HT-29 (cell line): ENCODE measurements at regions not wholly inside any gene's neighbourhood (a gene's known extent, or its start where the extent isn't known, plus 50 kb on each side); places are given as distances from the start of the nearest gene placed in this dataset.
"Not testable (repeated sequence)": the region's sequence is repeated elsewhere in the genome, so short reads cannot be mapped to it uniquely, and the experiment has no call there.

Experiments used
- DNase-seq: peaks from one replicate; pipeline ENCODE4 v3.0.0-alpha.2; 2015; ENCODE audit warnings: low spot score

DNA sequence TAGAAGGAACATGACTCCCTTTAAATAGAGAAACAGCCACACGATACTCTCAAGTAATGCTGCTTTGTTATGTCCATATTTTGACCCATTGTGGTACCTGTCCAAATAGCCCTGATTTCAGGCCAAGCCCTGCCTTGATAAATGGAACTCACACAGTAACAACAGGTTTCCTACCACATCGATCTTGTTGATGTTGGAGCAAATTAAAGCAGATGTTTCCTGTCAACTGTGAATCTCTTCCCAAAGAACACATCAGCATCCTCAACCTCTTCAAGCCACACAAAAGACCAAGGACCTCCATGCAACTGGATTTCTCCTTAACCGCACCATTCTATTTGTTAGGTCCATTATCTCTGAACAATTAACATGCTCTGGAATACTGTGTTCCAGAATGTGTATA lies 109.5 kb downstream of the FOXD4L6 start:
- DNase-seq = not testable (repeated sequence)

DNA sequence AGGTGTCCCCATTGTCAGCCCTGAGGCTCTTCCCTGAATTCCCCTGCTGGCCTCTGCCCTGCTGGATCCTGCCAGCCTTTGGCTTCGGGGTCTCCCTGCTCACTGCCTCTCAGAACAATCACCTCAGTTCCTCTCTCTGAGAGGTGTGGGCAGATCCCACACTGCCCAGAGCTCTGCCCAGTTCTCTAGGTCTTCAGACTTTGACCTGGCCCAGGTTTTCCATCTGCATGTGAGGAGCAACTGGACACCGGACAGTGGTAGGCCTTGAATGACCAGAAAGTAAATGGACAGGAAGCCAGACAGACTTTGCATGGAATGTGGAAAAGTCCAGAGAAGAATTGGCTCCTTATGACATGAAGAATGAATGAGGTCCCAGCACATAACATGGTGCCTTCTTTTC lies 111.8 kb downstream of the FOXD4L6 start:
- not testable (repeated sequence) for DNase-seq

DNA sequence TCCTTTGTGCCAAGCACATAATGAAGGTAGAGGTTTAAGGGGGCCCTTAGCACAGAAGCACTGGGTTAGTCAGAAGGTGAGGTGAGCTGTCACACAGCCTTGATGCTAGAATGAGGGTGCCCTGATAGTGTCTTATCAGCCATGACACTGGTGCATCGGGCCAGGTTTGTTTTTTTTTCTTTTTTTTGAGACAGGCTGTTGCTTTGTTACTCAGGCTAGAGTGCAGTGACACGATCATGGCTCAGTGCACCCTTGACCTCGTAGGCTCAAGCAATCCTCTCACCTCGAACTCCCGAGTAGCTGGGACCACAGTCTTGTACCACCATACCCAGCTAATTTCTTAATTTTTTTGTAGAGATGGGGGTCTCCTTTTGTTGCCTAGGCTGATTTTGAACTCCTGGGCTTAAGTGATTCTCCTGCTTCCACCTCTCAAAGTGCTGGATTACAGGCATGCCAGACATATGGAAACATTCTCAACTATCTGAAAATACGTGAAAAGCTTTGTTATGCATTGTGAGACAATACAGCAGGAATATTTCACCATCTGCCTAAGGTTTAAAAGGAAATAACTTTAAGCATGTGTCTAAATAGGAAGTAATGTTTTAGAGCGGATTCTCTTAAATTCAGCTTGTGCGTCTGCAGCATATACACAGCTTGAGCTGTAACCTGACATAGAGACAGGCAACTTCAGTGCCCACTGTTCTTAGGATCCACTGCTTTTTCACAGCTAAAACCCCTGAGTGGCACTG lies 128.4 kb downstream of the FOXD4L6 start:
- not testable (repeated sequence) for DNase-seq

DNA sequence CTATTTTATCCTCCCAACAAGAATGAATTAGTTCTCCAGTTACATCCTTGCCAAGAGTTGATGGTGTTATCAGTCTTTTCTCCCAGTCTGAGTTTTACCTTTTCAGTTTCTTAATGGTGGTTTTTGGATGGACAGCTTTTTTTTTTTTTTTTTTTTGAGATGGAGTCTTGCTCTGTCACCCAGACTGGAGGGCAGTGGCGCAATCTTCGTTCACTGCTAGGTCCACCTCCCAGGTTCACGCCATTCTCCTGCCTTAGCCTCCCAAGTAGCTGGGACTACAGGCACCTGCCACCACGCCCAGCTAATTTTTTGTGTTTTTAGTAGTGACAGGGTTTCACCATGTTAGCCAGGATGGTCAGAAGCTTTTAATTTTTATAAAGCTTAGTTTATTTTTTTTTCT lies 133.0 kb downstream of the FOXD4L6 start:
- not testable (repeated sequence) for DNase-seq

DNA sequence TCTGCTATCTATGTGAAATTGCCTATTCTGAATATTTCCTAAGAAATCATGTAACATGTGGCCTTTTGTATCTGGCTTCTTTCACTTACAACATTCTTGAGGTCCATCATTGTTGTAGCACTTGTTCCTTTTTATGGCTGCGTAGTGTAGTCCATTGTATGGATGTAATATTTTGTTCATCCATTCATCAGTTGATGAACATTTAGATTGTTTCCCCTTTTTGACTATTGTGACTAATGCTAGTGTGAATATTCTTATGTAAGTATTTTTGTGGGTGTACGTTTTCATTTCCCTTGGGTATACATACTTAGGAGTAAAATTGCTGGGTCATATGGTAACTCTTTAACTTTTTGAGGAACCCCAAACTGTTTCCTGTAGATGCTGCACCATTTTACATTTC lies 134.6 kb downstream of the FOXD4L6 start:
- not testable (repeated sequence) for DNase-seq

DNA sequence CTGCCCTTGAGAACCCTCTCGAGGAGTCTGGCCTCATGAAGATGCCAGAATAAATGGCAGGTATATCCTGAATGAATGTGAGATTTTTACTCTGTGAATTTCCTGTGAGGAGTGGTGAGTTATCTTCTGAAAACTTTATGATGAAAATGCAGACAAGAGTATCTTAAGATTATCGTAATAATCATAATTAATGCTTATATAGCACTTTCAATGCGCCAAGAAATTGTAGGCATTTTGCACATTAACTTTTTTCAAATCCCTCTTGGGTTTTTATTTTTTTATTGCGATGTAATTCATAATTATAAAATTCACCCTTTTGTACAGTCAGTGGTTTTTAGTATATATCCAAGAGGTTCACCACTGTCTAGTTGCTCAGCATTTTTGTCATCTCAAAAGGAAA lies 135.1 kb downstream of the FOXD4L6 start:
- not testable (repeated sequence) for DNase-seq

DNA sequence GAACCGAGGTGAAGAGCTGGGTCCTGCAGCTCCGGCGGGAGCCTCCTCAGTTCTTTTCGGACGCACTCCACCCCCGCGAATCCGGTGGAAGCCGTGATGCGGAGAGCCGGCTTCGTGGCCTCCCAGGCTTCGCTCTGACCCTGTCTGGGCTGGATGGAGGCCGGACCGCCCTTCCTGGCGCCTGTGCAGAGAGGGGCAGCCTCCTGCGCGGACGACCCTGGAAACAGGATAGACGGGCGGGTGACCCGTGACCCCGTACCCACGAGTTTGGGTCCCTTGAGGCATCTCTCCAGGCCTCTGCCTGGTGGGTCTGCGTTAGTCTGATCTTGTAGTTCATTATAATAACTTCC lies 136.0 kb downstream of the FOXD4L6 start:
- DNase-seq = not testable (repeated sequence)

DNA sequence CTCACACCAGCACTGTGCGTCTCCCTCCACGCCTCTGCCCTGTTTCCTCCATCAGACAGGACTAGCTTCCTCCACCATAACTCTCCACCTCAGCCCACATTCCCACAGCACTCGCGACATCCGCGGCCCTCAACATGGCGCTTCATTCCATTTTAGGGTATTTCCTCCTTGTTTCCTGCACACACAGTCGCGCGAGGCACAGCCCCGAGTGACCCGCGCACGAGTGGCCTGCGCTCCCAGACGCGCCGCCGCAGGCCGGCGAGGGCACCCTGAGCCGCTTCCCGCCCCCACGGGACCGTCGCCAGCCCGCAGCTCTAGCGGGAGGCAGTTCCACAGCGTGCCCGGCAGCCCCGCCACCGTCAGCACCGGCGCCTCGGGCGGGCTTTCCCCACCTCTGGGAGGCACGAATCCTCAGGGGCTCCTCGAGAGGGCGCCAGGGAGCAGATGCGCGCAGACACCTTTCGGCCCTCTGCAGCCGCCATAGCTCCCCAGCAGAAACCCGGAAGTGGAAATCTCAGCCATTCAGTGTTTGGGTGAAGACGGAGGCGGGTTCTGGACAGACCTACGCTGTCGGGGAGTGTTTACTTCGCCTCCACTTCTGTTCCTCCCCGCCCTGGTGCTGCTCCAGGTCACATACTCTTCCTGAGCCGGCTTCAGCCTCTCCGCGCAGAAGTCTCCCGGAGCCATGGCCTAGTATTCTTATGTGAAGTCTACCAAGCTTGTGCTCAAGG lies 136.6 kb downstream of the FOXD4L6 start:
- peak; percentile 94 for DNase-seq

DNA sequence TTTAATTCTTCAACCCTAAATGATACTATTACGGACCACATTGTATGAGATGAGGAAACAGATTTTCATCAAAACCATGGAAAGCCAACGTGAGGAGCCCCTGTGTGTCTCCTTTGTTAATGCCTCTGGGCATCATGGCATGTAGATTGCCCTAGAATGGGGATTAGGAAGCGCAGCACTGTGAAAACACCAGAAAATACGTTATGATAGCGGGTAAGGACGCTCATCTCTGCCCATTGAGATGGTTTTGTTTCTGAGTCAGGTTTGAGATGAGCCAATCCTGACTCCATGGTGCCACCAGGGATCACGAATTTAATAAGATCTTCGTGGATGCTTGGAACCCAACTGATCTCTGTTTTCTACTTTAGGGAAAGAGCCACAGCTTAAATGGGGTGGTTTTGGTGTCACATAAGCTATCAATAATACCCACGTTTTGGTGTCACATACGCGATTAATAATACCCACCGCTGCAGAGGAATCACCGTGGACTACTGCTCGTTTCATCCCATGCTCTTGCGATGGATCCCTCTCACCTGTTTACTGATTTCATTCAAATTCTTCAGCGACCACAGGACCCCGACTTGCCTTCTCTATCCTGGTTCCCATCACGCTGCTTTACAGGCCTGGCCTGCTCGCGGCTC lies 137.3 kb downstream of the FOXD4L6 start:
- peak; percentile 4 for DNase-seq

DNA sequence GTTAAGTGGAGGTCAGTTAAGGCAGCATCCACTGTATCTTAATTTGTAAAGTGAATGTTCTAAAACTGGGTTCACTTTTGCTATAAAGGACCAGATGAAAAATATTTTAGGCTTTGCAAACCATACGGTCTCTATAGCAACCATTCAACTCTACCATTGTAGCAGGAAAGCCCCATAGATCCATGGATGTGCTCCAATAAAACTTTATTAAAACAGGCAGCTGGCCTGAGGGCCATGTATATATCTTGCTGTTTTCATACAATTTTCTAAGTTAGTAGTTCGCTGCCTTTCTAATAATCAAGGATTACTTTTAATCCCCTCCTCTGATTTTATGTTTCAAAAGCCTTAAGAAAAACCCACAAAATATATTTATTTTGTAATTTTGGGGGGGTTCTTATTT lies 142.1 kb downstream of the FOXD4L6 start:
- not testable (repeated sequence) for DNase-seq

DNA sequence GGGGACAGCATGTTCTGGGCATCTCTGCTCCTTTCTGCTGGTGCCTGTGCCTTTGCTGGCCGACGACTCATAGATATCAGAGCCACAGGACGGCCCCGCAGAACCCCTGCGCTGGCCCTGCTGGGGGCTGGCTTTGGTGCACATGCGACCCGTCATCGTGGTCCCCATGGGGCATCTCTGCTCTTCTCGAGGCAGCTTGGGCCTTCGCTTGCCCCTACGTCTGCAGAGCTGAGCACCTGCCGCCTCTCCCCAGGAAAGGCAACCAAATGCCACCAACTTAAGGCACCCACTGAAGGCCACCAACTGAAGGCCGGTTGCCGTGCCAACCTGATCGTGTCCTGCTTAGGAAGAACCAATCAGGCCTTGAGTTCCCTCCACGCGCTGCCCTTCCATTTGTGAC lies 153.1 kb downstream of the FOXD4L6 start:
- not testable (repeated sequence) for DNase-seq

DNA sequence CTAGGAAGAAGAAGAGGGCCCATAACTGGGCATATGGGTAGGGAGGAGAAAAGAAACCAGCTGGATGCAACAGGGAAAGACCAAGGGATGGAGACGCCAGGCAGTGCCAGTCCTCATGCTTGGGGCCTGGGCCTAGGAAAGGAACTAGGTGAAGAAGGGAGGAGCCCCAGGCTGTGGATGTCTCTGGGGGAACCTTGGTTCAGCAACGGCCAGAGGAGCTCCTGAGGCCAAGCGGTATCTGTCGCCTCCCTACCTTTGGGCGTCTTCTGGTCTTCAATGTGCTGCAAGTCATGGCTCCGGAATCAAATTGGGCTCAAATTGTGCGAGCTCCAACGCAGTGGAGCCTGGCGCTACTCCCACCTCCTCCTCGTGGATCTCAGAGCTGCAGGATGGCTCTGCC lies 153.6 kb downstream of the FOXD4L6 start:
- DNase-seq = not testable (repeated sequence)

DNA sequence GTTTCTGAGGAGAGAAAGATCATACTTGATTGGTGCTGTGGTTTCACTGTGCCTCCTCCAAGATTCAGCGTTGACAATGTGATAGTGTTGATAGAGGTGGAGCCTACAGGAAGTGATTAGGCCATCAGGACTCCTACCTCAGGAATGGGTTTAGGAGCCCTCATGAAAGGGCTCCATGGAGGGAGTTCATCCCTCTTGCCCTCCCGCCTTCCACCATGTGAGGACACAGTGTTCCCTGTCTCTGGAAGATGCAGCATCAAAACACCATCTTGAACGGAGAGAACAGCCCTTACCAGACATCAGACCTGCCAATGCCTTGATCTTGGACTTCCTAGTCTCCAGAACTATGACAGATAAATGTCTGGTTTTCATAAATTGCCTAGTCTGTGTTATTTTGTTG lies 156.7 kb downstream of the FOXD4L6 start:
- not testable (repeated sequence) for DNase-seq

DNA sequence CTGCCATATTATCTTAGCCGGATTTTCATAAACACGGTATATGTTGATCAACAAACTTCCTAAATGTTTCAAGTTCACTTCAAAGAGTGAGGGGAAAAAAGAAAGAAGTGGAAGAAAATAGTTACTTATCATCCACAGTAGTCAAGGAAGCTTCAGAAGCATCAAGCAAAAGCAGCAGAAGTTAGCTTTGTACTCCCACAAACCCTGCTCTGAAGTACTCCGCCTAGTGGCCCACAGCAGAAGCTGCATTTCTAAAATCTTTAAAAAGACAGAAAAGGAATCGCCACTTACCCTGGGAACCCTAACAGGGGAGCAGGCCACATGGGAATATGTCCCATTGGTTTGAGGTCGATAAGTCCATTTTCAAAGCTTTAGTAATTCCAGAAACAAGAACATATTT lies 158.1 kb downstream of the FOXD4L6 start:
- not testable (repeated sequence) for DNase-seq

DNA sequence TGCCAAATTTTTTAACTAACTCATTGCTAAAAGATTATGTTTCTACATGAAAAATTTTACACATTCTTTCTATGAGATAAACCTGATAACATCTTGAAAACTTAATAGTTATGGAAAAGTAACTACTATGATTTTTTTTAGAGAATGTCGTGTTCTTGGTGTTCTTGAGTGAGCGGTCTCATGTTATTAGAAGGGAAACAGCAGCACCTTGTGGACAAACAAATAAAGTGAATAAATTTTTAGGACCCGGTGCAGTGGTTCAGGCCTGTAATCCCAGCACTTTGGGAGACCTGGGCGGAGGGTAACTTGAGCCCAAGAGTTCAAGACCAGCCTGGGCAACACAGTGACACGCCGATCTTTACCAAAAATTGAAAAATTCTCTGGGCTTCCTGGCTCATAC lies 166.0 kb downstream of the FOXD4L6 start:
- DNase-seq = not testable (repeated sequence)

DNA sequence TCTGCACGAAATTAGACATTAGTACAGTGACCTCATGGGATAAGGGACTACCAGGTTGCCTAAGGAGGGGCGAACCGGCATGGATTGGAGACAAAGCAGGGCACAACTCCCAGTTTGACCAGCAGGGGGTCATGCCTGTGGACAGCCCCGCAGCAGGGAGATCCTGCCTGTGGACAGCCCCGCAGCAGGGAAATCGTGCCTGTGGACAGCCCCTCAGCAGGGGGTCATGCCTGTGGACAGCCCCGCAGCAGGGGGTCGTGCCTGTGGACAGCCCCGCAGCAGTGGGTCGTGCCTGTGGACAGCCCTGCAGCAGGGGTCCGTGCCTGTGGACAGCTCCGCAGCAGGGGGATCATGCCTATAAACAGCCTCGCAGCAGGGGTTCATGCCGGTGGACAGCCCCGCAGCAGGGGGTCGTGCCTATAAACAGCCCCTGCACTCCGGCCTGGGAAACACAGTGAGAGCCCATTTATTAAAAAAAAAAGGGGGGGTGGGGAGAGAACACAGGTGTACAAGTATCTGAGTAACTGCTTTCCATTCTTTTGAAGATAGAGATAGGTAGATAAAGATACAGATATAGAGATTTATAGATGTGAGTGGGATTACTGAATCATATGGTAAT lies 176.5 kb downstream of the FOXD4L6 start:
- not testable (repeated sequence) for DNase-seq

DNA sequence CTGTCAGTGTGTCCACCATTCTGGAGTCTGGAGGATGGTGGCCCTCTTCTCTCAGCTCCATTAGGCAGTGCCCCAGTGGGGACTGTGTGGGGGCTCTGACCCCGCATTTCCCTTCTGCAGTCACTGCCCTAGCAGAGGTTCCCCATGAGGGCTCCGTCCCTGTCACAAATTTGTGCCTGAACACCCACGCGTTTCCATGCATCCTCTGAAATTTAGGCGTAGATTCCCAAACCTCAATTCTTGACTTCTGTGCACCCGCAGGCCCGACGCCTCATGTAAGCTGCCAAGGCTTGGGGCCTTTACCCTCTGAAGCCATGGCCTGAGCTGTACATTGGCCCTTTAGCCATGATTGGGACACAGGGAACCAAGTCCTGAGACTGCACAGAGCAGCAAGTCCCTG lies 182.3 kb downstream of the FOXD4L6 start:
- DNase-seq = not testable (repeated sequence)

DNA sequence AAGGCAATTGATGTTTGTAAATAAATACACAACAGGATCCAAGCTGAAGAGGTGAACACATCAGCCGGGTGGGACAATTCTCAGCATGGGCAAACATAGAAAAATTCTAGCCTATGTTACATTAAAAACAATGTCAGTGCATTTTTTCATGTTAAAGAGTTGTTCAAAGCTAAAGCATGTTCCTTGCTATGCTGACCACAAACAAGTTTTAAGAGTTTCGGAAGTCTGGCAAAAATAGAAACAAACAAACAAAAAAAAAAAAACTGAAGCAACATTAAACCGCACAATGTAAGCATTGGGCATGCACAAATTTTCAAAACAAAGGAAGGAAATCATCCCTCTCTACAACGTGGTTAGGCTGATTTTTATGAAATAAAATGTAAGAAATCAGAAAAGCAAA lies 185.8 kb downstream of the FOXD4L6 start:
- not testable (repeated sequence) for DNase-seq

DNA sequence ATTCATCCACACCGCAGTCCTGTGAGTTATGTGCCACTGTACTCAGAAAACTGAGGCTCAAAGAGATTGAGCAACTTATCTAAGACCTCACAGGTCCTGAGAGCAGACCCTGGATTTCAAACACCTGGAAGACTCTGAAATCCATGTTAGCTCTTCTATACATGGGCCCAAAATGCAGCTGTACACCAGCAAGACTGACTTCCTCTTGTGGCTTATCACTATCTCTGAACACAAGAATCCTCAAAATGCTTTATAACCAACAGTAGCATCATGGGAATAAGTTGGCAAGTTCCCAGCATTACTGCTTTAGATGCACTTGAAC lies 188.6 kb downstream of the FOXD4L6 start:
- not testable (repeated sequence) for DNase-seq

DNA sequence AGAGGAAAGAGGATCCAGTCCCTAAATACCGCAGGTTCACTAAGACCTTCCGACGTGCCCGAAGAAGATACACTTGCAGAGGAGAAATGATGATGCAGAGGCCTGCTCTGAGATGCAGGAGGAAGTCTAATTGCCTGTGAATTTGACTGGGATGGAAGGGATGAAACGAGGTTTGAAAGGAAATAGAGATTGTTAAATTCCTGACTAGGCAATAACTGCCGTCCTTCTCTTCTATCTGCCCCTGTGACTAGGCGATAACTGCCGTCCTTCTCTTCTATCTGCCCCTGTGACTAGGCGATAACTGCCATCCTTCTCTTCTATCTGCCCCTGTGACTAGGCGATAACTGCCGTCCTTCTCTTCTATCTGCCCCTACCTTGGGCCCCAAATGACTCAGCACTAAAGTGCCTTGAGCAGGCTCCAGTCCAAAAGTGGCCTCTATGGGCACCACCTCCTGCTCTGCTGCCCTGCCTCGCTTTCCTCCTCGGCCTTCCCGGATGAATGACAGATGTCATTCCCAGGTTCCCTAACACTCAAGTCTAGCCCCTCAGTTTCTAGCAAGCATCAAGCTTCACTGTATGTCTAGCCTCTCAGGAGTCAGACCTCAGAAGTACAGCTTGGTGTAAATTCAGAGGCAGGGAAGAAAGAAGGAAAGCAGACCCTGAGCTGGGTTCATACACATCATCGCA lies 189.1 kb downstream of the FOXD4L6 start:
- not testable (repeated sequence) for DNase-seq

DNA sequence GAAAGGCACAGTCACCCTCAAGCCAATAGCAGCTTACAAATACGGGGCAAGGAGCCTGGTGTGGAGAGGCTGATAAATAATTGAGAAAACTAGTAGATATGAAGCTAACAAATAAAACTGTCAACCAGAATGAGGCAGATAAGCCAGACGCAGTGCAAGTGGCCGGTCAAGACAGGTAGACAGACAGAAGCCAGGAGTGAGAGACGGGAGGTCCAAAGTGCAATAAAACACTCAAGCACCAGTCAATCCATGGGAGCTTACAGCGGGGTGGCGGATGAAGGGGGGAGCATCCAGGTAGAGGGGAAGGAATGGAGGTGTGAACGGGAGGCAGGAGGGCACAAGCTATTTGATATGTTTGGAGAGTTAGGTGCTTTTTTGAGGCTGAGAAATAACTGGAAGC lies 193.1 kb downstream of the FOXD4L6 start:
- no peak for DNase-seq

DNA sequence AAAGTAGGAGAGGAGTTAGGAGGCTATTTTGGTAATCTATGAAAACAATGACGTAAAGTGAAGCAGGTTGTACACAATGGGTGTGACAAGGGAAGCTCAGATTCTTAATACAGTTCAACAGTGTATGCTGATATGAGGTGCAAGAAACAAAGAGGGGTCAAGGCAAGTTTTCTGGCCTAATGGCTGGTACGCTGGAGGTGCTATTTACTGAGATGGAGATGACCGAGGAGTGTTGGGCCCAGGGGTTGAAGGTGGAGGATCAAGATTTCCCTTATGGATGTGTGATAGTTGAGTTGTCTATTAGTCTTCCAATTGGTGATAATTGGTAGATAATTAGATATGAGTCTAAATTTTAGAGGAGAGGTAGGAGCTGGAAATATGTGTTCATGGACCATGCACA lies 194.0 kb downstream of the FOXD4L6 start:
- DNase-seq = not testable (repeated sequence)
